Body of pancreas (tissue), 4 donors: ENCODE measurements at regions not wholly inside any gene's neighbourhood (a gene's known extent, or its start where the extent isn't known, plus 50 kb on each side); places are given as distances from the start of the nearest gene placed in this dataset.
"Not testable (repeated sequence)": the region's sequence is repeated elsewhere in the genome, so short reads cannot be mapped to it uniquely, and the experiment has no call there.

Source experiments
- POLR2A ChIP-seq, 3 donors: fragments of 450-650 bp; IDR thresholded peaks; one replicate each; pipeline ENCODE4 v1.6.1; 2016; ENCODE audit warnings: antibody characterized with exemption in 3 of 3, mild to moderate bottlenecking in 2 of 3
- TF ChIP-seq, protein P1 (sequence below), 7 experiments: fragments of 450-650 bp in 4 of 7; fragments of 200-600 bp in 3 of 7; sonication (generic) in 3 of 7; IDR thresholded peaks; one replicate each; pipeline ENCODE4 v1.5.1; 2016 to 2019; ENCODE audit warnings: antibody characterized with exemption in 7 of 7

DNA sequence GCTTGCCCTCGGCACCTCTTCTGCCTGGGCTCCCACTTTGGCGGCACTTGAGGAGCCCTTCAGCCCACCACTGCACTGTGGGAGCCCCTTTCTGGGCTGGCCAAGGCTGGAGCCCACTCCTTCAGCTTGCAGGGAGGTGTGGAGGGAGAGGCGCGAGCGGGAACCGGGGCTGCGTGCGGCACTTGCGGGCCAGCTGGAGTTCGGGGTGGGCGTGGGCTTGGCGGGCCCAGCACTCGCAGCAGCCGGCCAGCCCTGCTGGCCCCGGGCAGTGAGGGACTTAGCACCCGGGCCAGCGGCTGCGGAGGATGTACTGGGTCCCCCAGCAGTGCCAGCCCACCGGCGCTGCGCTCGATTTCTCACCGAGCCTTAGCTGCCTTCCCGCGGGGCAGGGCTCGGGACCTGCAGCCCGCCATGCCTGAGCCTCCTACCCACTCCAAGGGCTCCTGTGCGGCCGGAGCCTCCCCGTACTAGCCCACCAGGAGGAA is 699.1 kb downstream of the C12orf50 start:
- TF ChIP-seq, protein P1, sequence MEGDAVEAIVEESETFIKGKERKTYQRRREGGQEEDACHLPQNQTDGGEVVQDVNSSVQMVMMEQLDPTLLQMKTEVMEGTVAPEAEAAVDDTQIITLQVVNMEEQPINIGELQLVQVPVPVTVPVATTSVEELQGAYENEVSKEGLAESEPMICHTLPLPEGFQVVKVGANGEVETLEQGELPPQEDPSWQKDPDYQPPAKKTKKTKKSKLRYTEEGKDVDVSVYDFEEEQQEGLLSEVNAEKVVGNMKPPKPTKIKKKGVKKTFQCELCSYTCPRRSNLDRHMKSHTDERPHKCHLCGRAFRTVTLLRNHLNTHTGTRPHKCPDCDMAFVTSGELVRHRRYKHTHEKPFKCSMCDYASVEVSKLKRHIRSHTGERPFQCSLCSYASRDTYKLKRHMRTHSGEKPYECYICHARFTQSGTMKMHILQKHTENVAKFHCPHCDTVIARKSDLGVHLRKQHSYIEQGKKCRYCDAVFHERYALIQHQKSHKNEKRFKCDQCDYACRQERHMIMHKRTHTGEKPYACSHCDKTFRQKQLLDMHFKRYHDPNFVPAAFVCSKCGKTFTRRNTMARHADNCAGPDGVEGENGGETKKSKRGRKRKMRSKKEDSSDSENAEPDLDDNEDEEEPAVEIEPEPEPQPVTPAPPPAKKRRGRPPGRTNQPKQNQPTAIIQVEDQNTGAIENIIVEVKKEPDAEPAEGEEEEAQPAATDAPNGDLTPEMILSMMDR (IDR thresholded peaks at IDR 0.05) = not testable (repeated sequence)
- TF ChIP-seq POLR2A (IDR thresholded peaks at IDR 0.05) = not testable (repeated sequence)
